HEK293T (cell line): ENCODE measurements at regions not wholly inside any gene's neighbourhood (a gene's known extent, or its start where the extent isn't known, plus 50 kb on each side); places are given as distances from the start of the nearest gene placed in this dataset.

Source experiments
- FOXM1 ChIP-seq: fragments of 450-650 bp; IDR thresholded peaks from 2 replicates; pipeline ENCODE4 v1.6.1; 2017; ENCODE audit warnings: mild to moderate bottlenecking, borderline replicate concordance
- HDGF ChIP-seq: fragments of 450-650 bp; IDR thresholded peaks from 2 replicates; pipeline ENCODE4 v1.6.1; 2017; ENCODE audit warnings: antibody characterized with exemption, borderline replicate concordance
- L3MBTL2 ChIP-seq: fragments of 450-650 bp; conservative IDR thresholded peaks from 2 replicates; pipeline ENCODE4 v1.6.1; 2016; ENCODE audit warnings: mild to moderate bottlenecking
- LEF1 ChIP-seq: fragments of 450-650 bp; IDR thresholded peaks from 2 replicates; pipeline ENCODE4 v1.6.1; 2017; ENCODE audit warnings: mild to moderate bottlenecking, borderline replicate concordance
- TF ChIP-seq, protein P1 (sequence below): fragments of 450-650 bp; IDR thresholded peaks from 2 replicates; pipeline ENCODE4 v1.6.1; 2016

DNA sequence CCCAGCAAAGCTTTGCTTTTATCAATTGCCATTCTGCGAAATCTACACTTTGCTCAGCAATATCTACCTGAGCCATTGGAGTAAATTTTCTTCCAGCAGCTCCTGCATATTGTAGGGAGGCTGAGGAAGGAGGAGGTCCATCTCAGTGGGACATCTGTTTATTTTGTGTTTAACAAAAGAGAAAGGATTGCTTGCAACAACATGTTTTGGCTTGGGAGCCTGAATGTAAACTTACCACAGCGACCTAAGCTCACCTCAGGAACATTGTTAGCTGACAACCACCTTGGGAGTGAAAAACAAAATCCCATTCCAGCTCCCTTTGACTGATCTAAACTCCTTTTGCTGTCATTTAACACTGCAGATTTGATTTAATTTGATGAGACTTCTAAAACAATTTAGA is 356.1 kb downstream of the SS18 start:
- TF ChIP-seq HDGF (no peak), FOXM1 (no peak), LEF1 (no peak), L3MBTL2 (no peak)
- TF ChIP-seq, protein P1, sequence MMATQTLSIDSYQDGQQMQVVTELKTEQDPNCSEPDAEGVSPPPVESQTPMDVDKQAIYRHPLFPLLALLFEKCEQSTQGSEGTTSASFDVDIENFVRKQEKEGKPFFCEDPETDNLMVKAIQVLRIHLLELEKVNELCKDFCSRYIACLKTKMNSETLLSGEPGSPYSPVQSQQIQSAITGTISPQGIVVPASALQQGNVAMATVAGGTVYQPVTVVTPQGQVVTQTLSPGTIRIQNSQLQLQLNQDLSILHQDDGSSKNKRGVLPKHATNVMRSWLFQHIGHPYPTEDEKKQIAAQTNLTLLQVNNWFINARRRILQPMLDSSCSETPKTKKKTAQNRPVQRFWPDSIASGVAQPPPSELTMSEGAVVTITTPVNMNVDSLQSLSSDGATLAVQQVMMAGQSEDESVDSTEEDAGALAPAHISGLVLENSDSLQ, result no peak
